GM12878 (cell line): ENCODE measurements at regions not wholly inside any gene's neighbourhood (a gene's known extent, or its start where the extent isn't known, plus 50 kb on each side); places are given as distances from the start of the nearest gene placed in this dataset.

Experiments used
- BACH1 ChIP-seq: fragments of 450-650 bp; IDR thresholded peaks from 2 replicates; pipeline ENCODE4 v1.6.1; 2017; ENCODE audit warnings: mild to moderate bottlenecking, borderline replicate concordance
- BMI1 ChIP-seq: fragments of 450-650 bp; IDR thresholded peaks from 2 replicates; pipeline ENCODE4 v1.6.1; 2016; ENCODE audit warnings: mild to moderate bottlenecking, moderate library complexity, borderline replicate concordance
- BRCA1 ChIP-seq: IDR thresholded peaks from 2 replicates; pipeline ENCODE4 v1.6.1; 2011; ENCODE audit warnings: low read depth, low read length, improper control_type of control experiment
- CEBPZ ChIP-seq: fragments of 150-350 bp; IDR thresholded peaks from 2 replicates; pipeline ENCODE4 v1.6.1; 2016; ENCODE audit warnings: low read depth, low read length
- CHD1 ChIP-seq: IDR thresholded peaks from 2 replicates; pipeline ENCODE4 v1.6.1; 2012; ENCODE audit warnings: low read depth, low read length, improper control_type of control experiment
- CTCF ChIP-seq, 3 experiments: IDR thresholded peaks in 2 of 3; conservative IDR thresholded peaks in 1 of 3; 2 replicates each; pipeline ENCODE4 v1.5.1; 2011; ENCODE audit warnings: low read depth in 3 of 3, low read length in 3 of 3, mild to moderate bottlenecking in 3 of 3, control low read depth in 2 of 3, moderate library complexity in 2 of 3, inconsistent platforms in 1 of 3, mixed read lengths in 1 of 3; ENCODE audit not compliant: control insufficient read depth in 2 of 3, insufficient read depth in 1 of 3; ENCODE audit errors: extremely low read depth in 1 of 3
- EED ChIP-seq: sonication (generic); IDR thresholded peaks from 2 replicates; pipeline ENCODE4 v1.6.1; 2016; ENCODE audit warnings: antibody characterized with exemption, low read depth
- FOXK2 ChIP-seq: fragments of 450-650 bp; IDR thresholded peaks from 2 replicates; pipeline ENCODE4 v1.6.1; 2017; ENCODE audit warnings: mild to moderate bottlenecking, moderate library complexity
- HDGF ChIP-seq: fragments of 450-650 bp; IDR thresholded peaks from 2 replicates; pipeline ENCODE4 v1.6.1; 2016; ENCODE audit warnings: antibody characterized with exemption
- JUNB ChIP-seq: IDR thresholded peaks from 2 replicates; pipeline ENCODE4 v1.6.1; 2016; ENCODE audit warnings: antibody characterized with exemption, mild to moderate bottlenecking
- LARP7 ChIP-seq: fragments of 450-650 bp; IDR thresholded peaks from 2 replicates; pipeline ENCODE4 v1.6.1; 2017; ENCODE audit warnings: mild to moderate bottlenecking
- MEF2B ChIP-seq: fragments of 450-650 bp; IDR thresholded peaks from 2 replicates; pipeline ENCODE4 v1.6.1; 2018; ENCODE audit warnings: mild to moderate bottlenecking, moderate library complexity; ENCODE audit not compliant: partially characterized antibody, poor library complexity, severe bottlenecking
- MYB ChIP-seq: fragments of 150-350 bp; IDR thresholded peaks from 2 replicates; pipeline ENCODE4 v1.6.1; 2014; ENCODE audit warnings: mild to moderate bottlenecking, low read depth, low read length, borderline replicate concordance
- NBN ChIP-seq: fragments of 450-650 bp; IDR thresholded peaks from 2 replicates; pipeline ENCODE4 v1.6.1; 2016
- NR2C2 ChIP-seq: IDR thresholded peaks from 2 replicates; pipeline ENCODE4 v1.6.1; 2011; ENCODE audit warnings: borderline replicate concordance, low read depth; ENCODE audit not compliant: control insufficient read depth, insufficient read length
- SIX5 ChIP-seq: IDR thresholded peaks from 2 replicates; pipeline ENCODE4 v1.6.1; 2011; ENCODE audit warnings: mild to moderate bottlenecking, low read depth, low read length, moderate library complexity; ENCODE audit not compliant: severe bottlenecking
- TCF7 ChIP-seq: IDR thresholded peaks from 2 replicates; pipeline ENCODE4 v1.6.1; 2014; ENCODE audit warnings: antibody characterized with exemption, borderline replicate concordance
- YY1 ChIP-seq: IDR thresholded peaks from 2 replicates; pipeline ENCODE4 v1.6.1; 2011; ENCODE audit warnings: low read depth, mild to moderate bottlenecking, low read length
- ZNF217 ChIP-seq: fragments of 450-650 bp; IDR thresholded peaks from 2 replicates; pipeline ENCODE4 v1.6.1; 2017; ENCODE audit warnings: antibody characterized with exemption, mild to moderate bottlenecking
- TF ChIP-seq, protein P1 (sequence below): fragments of 150-350 bp; IDR thresholded peaks from 2 replicates; pipeline ENCODE4 v1.6.1; 2014; ENCODE audit warnings: mild to moderate bottlenecking, low read depth, low read length
- TF ChIP-seq, protein P2 (sequence below): IDR thresholded peaks from 2 replicates; pipeline ENCODE4 v1.6.1; 2011; ENCODE audit warnings: low read depth, mild to moderate bottlenecking, low read length, moderate library complexity, borderline replicate concordance; ENCODE audit errors: extremely low read depth
- TF ChIP-seq, protein P3 (sequence below): IDR thresholded peaks from 2 replicates; pipeline ENCODE4 v1.6.1; 2011; ENCODE audit warnings: mild to moderate bottlenecking, low read depth, low read length, moderate library complexity; ENCODE audit not compliant: insufficient replicate concordance
- TF ChIP-seq, protein P4 (sequence below): fragments of 450-650 bp; IDR thresholded peaks from 2 replicates; pipeline ENCODE4 v1.6.1; 2017; ENCODE audit warnings: borderline replicate concordance

GRCh38 chr12:103144278-103144677, 186.8 kb downstream of the ASCL1 start (continued):
- TF ChIP-seq BMI1 (no peak), SIX5 (no peak), BRCA1 (no peak), ZNF217 (no peak), MEF2B (peak; percentile 48), HDGF (no peak), NBN (peak; percentile 65; the same call in 1 of the 2 replicates), EED (0 out of 2 replicates have a peak, but pooled peaks have one; percentile 23), CTCF (IDR thresholded peaks at IDR 0.05 in 2 of 3, conservative IDR thresholded peaks at IDR 0.05 in 1 of 3; ENCODE audit: control insufficient read depth in 2 of 3, extremely low read depth in 1 of 3, insufficient read depth in 1 of 3, low read depth in 3 of 3, low read length in 3 of 3) (no peak), TCF7 (no peak), YY1 (no peak), MYB (no peak), BACH1 (no peak), LARP7 (no peak), JUNB (no peak), NR2C2 (no peak), CEBPZ (no peak), FOXK2 (no peak), CHD1 (no peak)
- TF ChIP-seq, protein P1, sequence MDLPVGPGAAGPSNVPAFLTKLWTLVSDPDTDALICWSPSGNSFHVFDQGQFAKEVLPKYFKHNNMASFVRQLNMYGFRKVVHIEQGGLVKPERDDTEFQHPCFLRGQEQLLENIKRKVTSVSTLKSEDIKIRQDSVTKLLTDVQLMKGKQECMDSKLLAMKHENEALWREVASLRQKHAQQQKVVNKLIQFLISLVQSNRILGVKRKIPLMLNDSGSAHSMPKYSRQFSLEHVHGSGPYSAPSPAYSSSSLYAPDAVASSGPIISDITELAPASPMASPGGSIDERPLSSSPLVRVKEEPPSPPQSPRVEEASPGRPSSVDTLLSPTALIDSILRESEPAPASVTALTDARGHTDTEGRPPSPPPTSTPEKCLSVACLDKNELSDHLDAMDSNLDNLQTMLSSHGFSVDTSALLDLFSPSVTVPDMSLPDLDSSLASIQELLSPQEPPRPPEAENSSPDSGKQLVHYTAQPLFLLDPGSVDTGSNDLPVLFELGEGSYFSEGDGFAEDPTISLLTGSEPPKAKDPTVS = no peak
- TF ChIP-seq, protein P2, sequence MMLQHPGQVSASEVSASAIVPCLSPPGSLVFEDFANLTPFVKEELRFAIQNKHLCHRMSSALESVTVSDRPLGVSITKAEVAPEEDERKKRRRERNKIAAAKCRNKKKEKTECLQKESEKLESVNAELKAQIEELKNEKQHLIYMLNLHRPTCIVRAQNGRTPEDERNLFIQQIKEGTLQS = no peak
- TF ChIP-seq, protein P3, sequence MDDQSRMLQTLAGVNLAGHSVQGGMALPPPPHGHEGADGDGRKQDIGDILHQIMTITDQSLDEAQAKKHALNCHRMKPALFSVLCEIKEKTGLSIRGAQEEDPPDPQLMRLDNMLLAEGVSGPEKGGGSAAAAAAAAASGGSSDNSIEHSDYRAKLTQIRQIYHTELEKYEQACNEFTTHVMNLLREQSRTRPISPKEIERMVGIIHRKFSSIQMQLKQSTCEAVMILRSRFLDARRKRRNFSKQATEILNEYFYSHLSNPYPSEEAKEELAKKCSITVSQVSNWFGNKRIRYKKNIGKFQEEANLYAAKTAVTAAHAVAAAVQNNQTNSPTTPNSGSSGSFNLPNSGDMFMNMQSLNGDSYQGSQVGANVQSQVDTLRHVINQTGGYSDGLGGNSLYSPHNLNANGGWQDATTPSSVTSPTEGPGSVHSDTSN = no peak
- TF ChIP-seq, protein P4, sequence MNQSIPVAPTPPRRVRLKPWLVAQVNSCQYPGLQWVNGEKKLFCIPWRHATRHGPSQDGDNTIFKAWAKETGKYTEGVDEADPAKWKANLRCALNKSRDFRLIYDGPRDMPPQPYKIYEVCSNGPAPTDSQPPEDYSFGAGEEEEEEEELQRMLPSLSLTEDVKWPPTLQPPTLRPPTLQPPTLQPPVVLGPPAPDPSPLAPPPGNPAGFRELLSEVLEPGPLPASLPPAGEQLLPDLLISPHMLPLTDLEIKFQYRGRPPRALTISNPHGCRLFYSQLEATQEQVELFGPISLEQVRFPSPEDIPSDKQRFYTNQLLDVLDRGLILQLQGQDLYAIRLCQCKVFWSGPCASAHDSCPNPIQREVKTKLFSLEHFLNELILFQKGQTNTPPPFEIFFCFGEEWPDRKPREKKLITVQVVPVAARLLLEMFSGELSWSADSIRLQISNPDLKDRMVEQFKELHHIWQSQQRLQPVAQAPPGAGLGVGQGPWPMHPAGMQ = no peak
